H1 (cell line): ENCODE measurements at regions not wholly inside any gene's neighbourhood (a gene's known extent, or its start where the extent isn't known, plus 50 kb on each side); places are given as distances from the start of the nearest gene placed in this dataset.

Experiments used
- CTCF ChIA-PET: fragments of 300-600 bp; sonication (Branson Sonifier 250); formaldehyde crosslinking; loops from one replicate; lab custom pipeline; 2021; ENCODE audit not compliant: partially characterized antibody; lab: Charles Lee
- POLR2A ChIA-PET: fragments of 300-600 bp; sonication (Branson Sonifier 250); formaldehyde crosslinking; loops from one replicate; lab custom pipeline; 2021; ENCODE audit warnings: inconsistent platforms; ENCODE audit not compliant: partially characterized antibody; lab: Charles Lee
- DNase-seq, 2 experiments: peaks; one replicate each; pipeline versions ENCODE4 v3.0.0 to v3.0.0-alpha.2; 2010 to 2022; ENCODE audit warnings: low spot score in 2 of 2, low read depth in 1 of 2, mixed read lengths in 1 of 2
- FAIRE-seq: peaks from 2 replicates; lab custom pipeline; 2011; peaks lifted over from hg19 to GRCh38; lab: Jason Lieb, UNC
- H2AFZ ChIP-seq: 2 replicates; pipeline ENCODE4 v1.8.1; 2012; ENCODE audit warnings: low read length, inconsistent platforms
- H2AK5ac ChIP-seq: 2 replicates; pipeline ENCODE4 v1.6.1; 2013; ENCODE audit warnings: low read depth, low read length
- H2BK120ac ChIP-seq: replicated peaks from 2 replicates; pipeline ENCODE3; 2013; ENCODE audit warnings: low read depth, low read length, inconsistent platforms
- H2BK12ac ChIP-seq: 2 replicates; pipeline ENCODE4 v1.6.1; 2013; ENCODE audit warnings: low read depth, low read length
- H2BK15ac ChIP-seq: 2 replicates; pipeline ENCODE4 v1.6.1; 2013; ENCODE audit warnings: low read length
- H2BK20ac ChIP-seq: 2 replicates; pipeline ENCODE4 v1.6.1; 2013; ENCODE audit warnings: low read length
- H2BK5ac ChIP-seq: 2 replicates; pipeline ENCODE4 v1.6.1; 2013; ENCODE audit warnings: low read depth, low read length
- H3K14ac ChIP-seq: 2 replicates; pipeline ENCODE4 v1.6.1; 2013; ENCODE audit warnings: inconsistent platforms; ENCODE audit not compliant: insufficient read length
- H3K18ac ChIP-seq: 2 replicates; pipeline ENCODE4 v1.6.1; 2013; ENCODE audit warnings: low read length; ENCODE audit errors: extremely low read depth
- H3K23ac ChIP-seq: 2 replicates; pipeline ENCODE4 v1.6.1; 2013; ENCODE audit warnings: inconsistent platforms; ENCODE audit not compliant: insufficient read length
- H3K23me2 ChIP-seq: 2 replicates; pipeline ENCODE4 v1.6.1; 2013; ENCODE audit warnings: low read depth, low read length
- H3K27ac ChIP-seq: 2 replicates; pipeline ENCODE4 v1.6.1; 2011; ENCODE audit warnings: low read depth, low read length, inconsistent platforms
- H3K27me3 ChIP-seq, 4 experiments: replicated peaks in 1 of 4; 1 replicate in 1 of 4; 2 replicates in 3 of 4; pipeline versions ENCODE4 v1.6.1 to v1.8.1; 2011 to 2013; ENCODE audit warnings: low read length in 3 of 4, mild to moderate bottlenecking in 3 of 4, inconsistent platforms in 2 of 4, mixed read lengths in 2 of 4, moderate library complexity in 1 of 4; ENCODE audit not compliant: control insufficient read depth in 3 of 4, insufficient read depth in 3 of 4; ENCODE audit errors: extremely low read depth in 1 of 4
- H3K36me3 ChIP-seq, 4 experiments: 2 replicates each; pipeline versions ENCODE4 v1.6.1 to v1.8.1; 2011 to 2013; ENCODE audit warnings: mild to moderate bottlenecking in 4 of 4, low read length in 3 of 4, moderate library complexity in 2 of 4, control low read depth in 1 of 4, inconsistent platforms in 1 of 4; ENCODE audit not compliant: insufficient read depth in 4 of 4, control insufficient read depth in 2 of 4
- H3K4ac ChIP-seq: replicated peaks from 2 replicates; pipeline ENCODE3; 2013; ENCODE audit warnings: low read length, low read depth, mixed read lengths, inconsistent platforms; ENCODE audit not compliant: insufficient read length
- H3K4me1 ChIP-seq, 4 experiments: replicated peaks in 1 of 4; 1 replicate in 1 of 4; 2 replicates in 3 of 4; pipeline versions ENCODE4 v1.6.1 to v1.8.1; 2011 to 2013; ENCODE audit warnings: low read length in 3 of 4, inconsistent platforms in 2 of 4, mixed read lengths in 1 of 4; ENCODE audit not compliant: insufficient read depth in 4 of 4, control insufficient read depth in 3 of 4
- H3K4me2 ChIP-seq, 2 experiments: 2 replicates each; pipeline versions ENCODE4 v1.6.1 to v1.8.1; 2011 to 2013; ENCODE audit warnings: low read depth in 2 of 2, low read length in 2 of 2, control low read depth in 1 of 2, inconsistent platforms in 1 of 2, mild to moderate bottlenecking in 1 of 2; ENCODE audit not compliant: insufficient read depth in 1 of 2
- H3K4me3 ChIP-seq, 4 experiments: fragments of 200-600, 300-600 bp in 1 of 4; sonication (generic), shearing (Covaris generic), sonication (Bioruptor Twin) in 1 of 4; 2 replicates each; pipeline versions ENCODE4 v1.5.1 to v1.8.1; 2011 to 2016; ENCODE audit warnings: low read length in 4 of 4, low read depth in 3 of 4, control low read depth in 2 of 4, inconsistent platforms in 2 of 4, mild to moderate bottlenecking in 2 of 4, mixed read lengths in 1 of 4, moderate library complexity in 1 of 4; ENCODE audit not compliant: insufficient read depth in 2 of 4; ENCODE audit errors: extremely low read depth in 1 of 4
- H3K56ac ChIP-seq: replicated peaks from 2 replicates; pipeline ENCODE3; 2013; ENCODE audit warnings: low read depth, mild to moderate bottlenecking, mixed read lengths, low read length, inconsistent platforms; ENCODE audit not compliant: insufficient read length
- H3K79me1 ChIP-seq: 2 replicates; pipeline ENCODE4 v1.6.1; 2013; ENCODE audit warnings: low read depth, low read length, control low read depth
- H3K79me2 ChIP-seq, 2 experiments: 2 replicates each; pipeline versions ENCODE4 v1.6.1 to v1.8.1; 2012 to 2013; ENCODE audit warnings: low read length in 2 of 2, mild to moderate bottlenecking in 2 of 2, inconsistent platforms in 1 of 2; ENCODE audit not compliant: insufficient read depth in 2 of 2, control insufficient read depth in 1 of 2
- H3K9ac ChIP-seq, 4 experiments: replicated peaks in 1 of 4; 1 replicate in 1 of 4; 2 replicates in 3 of 4; pipeline versions ENCODE4 v1.6.1 to v1.8.1; 2011 to 2013; ENCODE audit warnings: low read depth in 3 of 4, low read length in 3 of 4, control low read depth in 2 of 4, mild to moderate bottlenecking in 2 of 4, moderate library complexity in 2 of 4, inconsistent platforms in 1 of 4; ENCODE audit errors: extremely low read depth in 1 of 4
- H3K9me3 ChIP-seq, 2 experiments: 2 replicates each; pipeline versions ENCODE4 v1.6.1 to v1.8.1; 2012 to 2013; ENCODE audit warnings: mild to moderate bottlenecking in 2 of 2, moderate library complexity in 2 of 2, control low read depth in 1 of 2, inconsistent platforms in 1 of 2, low read depth in 1 of 2, low read length in 1 of 2, mixed read lengths in 1 of 2; ENCODE audit not compliant: insufficient read depth in 2 of 2
- H4K20me1 ChIP-seq, 2 experiments: replicated peaks in 1 of 2; 2 replicates each; pipeline versions ENCODE3 to v1.8.1; 2011 to 2013; ENCODE audit warnings: inconsistent platforms in 2 of 2, low read length in 2 of 2, mild to moderate bottlenecking in 1 of 2; ENCODE audit not compliant: insufficient read depth in 2 of 2, control insufficient read depth in 1 of 2
- H4K5ac ChIP-seq: 2 replicates; pipeline ENCODE4 v1.6.1; 2013; ENCODE audit warnings: low read length, low read depth, mixed read lengths, inconsistent platforms; ENCODE audit not compliant: insufficient read length
- H4K8ac ChIP-seq: 2 replicates; pipeline ENCODE4 v1.8.0; 2013; ENCODE audit warnings: mild to moderate bottlenecking, moderate library complexity, low read length, inconsistent platforms; ENCODE audit not compliant: insufficient read depth; ENCODE audit errors: extremely low read depth
- H4K91ac ChIP-seq: replicated peaks from 2 replicates; pipeline ENCODE3; 2013; ENCODE audit warnings: low read length, mixed read lengths, inconsistent platforms; ENCODE audit not compliant: insufficient read length
- EP300 ChIP-seq, 2 experiments: IDR thresholded peaks; 1 replicate in 1 of 2; 2 replicates in 1 of 2; pipeline ENCODE4 v1.6.1; 2011 to 2012; ENCODE audit warnings: low read depth in 2 of 2, low read length in 2 of 2, mild to moderate bottlenecking in 2 of 2, borderline replicate concordance in 1 of 2, inconsistent platforms in 1 of 2, moderate library complexity in 1 of 2
- POLR2AphosphoS5 ChIP-seq: IDR thresholded peaks from 2 replicates; pipeline ENCODE4 v1.6.1; 2011; ENCODE audit warnings: low read depth, low read length
- SP4 ChIP-seq: IDR thresholded peaks from 2 replicates; pipeline ENCODE4 v1.6.1; 2012; ENCODE audit warnings: low read length, inconsistent platforms
- TAF7 ChIP-seq: optimal IDR thresholded peaks from 2 replicates; pipeline ENCODE3; 2011; ENCODE audit warnings: low read depth, mild to moderate bottlenecking, inconsistent platforms, low read length, moderate library complexity, borderline replicate concordance
- WGBS, 2 experiments: shearing (Covaris generic) in 1 of 2; methylation state at CpG; one replicate each; pipeline versions ENCODE4 v1.1.6 to v1.1.7; 2013 to 2015; ENCODE audit warnings: low lambda C conversion rate in 2 of 2, mixed read lengths in 2 of 2, inconsistent platforms in 1 of 2, low coverage in 1 of 2, missing lambda C conversion rate in 1 of 2; ENCODE audit not compliant: insufficient replicate concordance in 2 of 2, insufficient coverage in 1 of 2, insufficient read length in 1 of 2; ENCODE audit errors: extremely low coverage in 1 of 2, missing lambda C conversion rate in 1 of 2; 5-methylcytosine and 5-hydroxymethylcytosine counted together
- TF ChIP-seq, protein P1 (sequence below): IDR thresholded peaks from 2 replicates; pipeline ENCODE4 v1.6.1; 2012; ENCODE audit warnings: inconsistent platforms

DNA sequence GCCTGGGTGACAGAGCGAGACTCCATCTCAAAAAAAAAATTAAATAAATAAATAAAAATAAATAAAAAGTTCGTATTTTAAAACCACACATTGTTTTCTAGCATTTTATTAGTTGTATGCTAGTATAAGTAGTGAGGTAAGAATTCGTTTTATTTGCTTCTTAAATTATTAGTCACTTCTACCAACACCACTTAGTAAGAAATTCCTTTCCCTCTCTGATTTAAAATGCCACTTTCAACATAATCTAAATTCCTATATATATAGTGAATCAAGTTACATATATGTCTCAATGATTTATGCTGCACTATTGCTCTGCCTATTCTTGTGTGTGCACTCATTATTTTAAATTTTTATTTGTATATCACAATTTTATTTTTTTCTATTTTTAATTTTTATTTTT is 72.1 kb downstream of the MAGEC1 start:
- no peak overlapping the region for H2BK120ac ChIP-seq
- no peak overlapping the region for H3K4ac ChIP-seq
- TF ChIP-seq POLR2AphosphoS5 (no peak), TAF7 (no peak), EP300 (IDR thresholded peaks at IDR 0.05; ENCODE audit: borderline replicate concordance in 1 of 2, low read depth in 2 of 2, low read length in 2 of 2) (no peak), SP4 (no peak)
- TF ChIP-seq, protein P1, sequence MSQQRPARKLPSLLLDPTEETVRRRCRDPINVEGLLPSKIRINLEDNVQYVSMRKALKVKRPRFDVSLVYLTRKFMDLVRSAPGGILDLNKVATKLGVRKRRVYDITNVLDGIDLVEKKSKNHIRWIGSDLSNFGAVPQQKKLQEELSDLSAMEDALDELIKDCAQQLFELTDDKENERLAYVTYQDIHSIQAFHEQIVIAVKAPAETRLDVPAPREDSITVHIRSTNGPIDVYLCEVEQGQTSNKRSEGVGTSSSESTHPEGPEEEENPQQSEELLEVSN, result no peak
- no peak overlapping the region for H3K14ac ChIP-seq
- H3K4me3 ChIP-seq, result no peak overlapping the region
- H4K5ac ChIP-seq, result no peak overlapping the region
- ChIA-PET CTCF (no interaction called here), POLR2A (no interaction called here)
- H3K79me2 ChIP-seq, result no peaks in the 10 kb centered on the region
- H3K36me3 ChIP-seq, result no peaks in the 10 kb centered on the region
- no peak overlapping the region for H4K91ac ChIP-seq
- no peak overlapping the region for H2BK20ac ChIP-seq
- no peaks in the 10 kb centered on the region for H3K9me3 ChIP-seq
- no peak overlapping the region for H3K23ac ChIP-seq
- no peak overlapping the region for H2BK12ac ChIP-seq
- DNase-seq (no peak), FAIRE-seq (no peak)
- H3K9ac ChIP-seq, result no peak overlapping the region
- no peak overlapping the region for H4K8ac ChIP-seq
- H3K79me1 ChIP-seq, result no peaks in the 10 kb centered on the region
- H4K20me1 ChIP-seq, result no peaks in the 10 kb centered on the region
- no peaks in the 10 kb centered on the region for H3K23me2 ChIP-seq
- no peak overlapping the region for H3K18ac ChIP-seq
- no peak overlapping the region for H2AFZ ChIP-seq
- no peak overlapping the region for H2BK15ac ChIP-seq
- H3K27ac ChIP-seq, result no peak overlapping the region
- H3K27me3 ChIP-seq, result no peaks in the 10 kb centered on the region
- H3K4me2 ChIP-seq, result no peak overlapping the region
- no peaks in the 10 kb centered on the region for H3K4me1 ChIP-seq
- H2BK5ac ChIP-seq, result no peak overlapping the region
- no peak overlapping the region for H2AK5ac ChIP-seq
- WGBS, 2 experiments, result 59% methylated on average over 3 of the region's 3 CpGs; no CpG with 5 or more reads in 1 of the 2 experiments
- no peak overlapping the region for H3K56ac ChIP-seq
